ENCODE measurements at regions not wholly inside any gene's neighbourhood (a gene's known extent, or its start where the extent isn't known, plus 50 kb on each side); places are given as distances from the start of the nearest gene placed in this dataset.

DNA sequence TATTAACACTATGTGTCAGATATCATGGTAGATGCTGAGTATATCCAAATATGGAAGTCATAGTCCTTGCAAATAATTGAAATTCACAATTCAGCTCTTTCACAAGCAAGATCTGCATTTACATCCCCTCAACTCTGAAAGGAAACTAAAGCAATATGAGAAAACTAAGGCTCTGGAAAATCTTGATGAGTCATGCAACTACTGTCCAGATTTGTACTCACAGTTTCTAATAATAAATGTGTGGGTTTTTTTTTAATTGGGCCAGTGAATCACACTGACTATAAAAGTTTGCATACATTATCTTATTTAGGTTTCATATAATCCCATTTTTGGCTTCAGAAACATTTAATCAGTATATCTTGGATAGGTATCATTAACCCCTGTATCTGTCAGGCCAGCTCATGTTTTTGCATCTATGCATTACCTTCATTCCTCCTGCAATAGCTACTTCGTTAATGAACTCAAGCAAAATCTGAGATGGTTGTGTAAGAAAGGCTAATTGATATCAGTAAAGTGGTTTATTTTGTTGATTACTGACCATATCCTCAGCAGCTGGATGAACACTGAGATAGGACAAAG is 58.7 kb upstream of the PRR16 start:
- TF ChIP-seq, protein P1, sequence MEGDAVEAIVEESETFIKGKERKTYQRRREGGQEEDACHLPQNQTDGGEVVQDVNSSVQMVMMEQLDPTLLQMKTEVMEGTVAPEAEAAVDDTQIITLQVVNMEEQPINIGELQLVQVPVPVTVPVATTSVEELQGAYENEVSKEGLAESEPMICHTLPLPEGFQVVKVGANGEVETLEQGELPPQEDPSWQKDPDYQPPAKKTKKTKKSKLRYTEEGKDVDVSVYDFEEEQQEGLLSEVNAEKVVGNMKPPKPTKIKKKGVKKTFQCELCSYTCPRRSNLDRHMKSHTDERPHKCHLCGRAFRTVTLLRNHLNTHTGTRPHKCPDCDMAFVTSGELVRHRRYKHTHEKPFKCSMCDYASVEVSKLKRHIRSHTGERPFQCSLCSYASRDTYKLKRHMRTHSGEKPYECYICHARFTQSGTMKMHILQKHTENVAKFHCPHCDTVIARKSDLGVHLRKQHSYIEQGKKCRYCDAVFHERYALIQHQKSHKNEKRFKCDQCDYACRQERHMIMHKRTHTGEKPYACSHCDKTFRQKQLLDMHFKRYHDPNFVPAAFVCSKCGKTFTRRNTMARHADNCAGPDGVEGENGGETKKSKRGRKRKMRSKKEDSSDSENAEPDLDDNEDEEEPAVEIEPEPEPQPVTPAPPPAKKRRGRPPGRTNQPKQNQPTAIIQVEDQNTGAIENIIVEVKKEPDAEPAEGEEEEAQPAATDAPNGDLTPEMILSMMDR (IDR thresholded peaks at IDR 0.05), result no peak
- no peak for TF ChIP-seq EP300 (IDR thresholded peaks at IDR 0.05)
- TF ChIP-seq POLR2A (IDR thresholded peaks at IDR 0.05), result no peak
- no peak for TF ChIP-seq POLR2AphosphoS5 (IDR thresholded peaks at IDR 0.05)
- Histone ChIP-seq H3K27ac (peak overlapping the region in 1 of 4 donors; percentile 6), H3K27me3 (no peaks in the 10 kb centered on the region), H3K4me1 (peaks cover 0 to 12% (median 5%) of the 10 kb centered on the region in 4 donors), H3K36me3 (no peaks in the 10 kb centered on the region), H3K4me3 (no peak overlapping the region), H3K9me3 (peaks cover 0 to 1% (median 0%) of the 10 kb centered on the region in 4 donors)
- DNase-seq, result no peak
- intact Hi-C loops (cut with DNase I), result no loop called here
- WGBS, 2 donors, result 53 to 65% methylated on average over 1 of the region's 1 CpG

- H3K4me3 ChIP-seq, result no peak overlapping the region
- no peaks in the 10 kb centered on the region for H3K36me3 ChIP-seq
- H3K4me1 ChIP-seq, result peaks cover 0 to 12% (median 5%) of the 10 kb centered on the region in 4 donors
- no peaks in the 10 kb centered on the region for H3K9me3 ChIP-seq
- intact Hi-C loops (cut with DNase I), result no loop called here
- TF ChIP-seq EP300 (IDR thresholded peaks at IDR 0.05) (no peak), POLR2A (IDR thresholded peaks at IDR 0.05) (no peak), POLR2AphosphoS5 (IDR thresholded peaks at IDR 0.05) (no peak)
- TF ChIP-seq, protein P1 (IDR thresholded peaks at IDR 0.05), result no peak
- H3K27ac ChIP-seq, result no peak overlapping the region
- H3K27me3 ChIP-seq, result no peaks in the 10 kb centered on the region
- DNase-seq, result no peak
Measured at GRCh38 chr5:120405923-120406322, 58.2 kb upstream of the PRR16 start.

GRCh38 chr5:120413686-120414085 is 50.4 kb upstream of the PRR16 start:
- Histone ChIP-seq H3K36me3 (no peaks in the 10 kb centered on the region), H3K4me1 (no peaks in the 10 kb centered on the region), H3K27me3 (no peaks in the 10 kb centered on the region), H3K4me3 (no peak overlapping the region), H3K27ac (no peak overlapping the region), H3K9me3 (no peaks in the 10 kb centered on the region)
- intact Hi-C loops (cut with DNase I), result no loop called here
- no peak for DNase-seq
- 75 to 84% methylated on average over 3 of the region's 3 CpGs for WGBS, 2 donors
- TF ChIP-seq POLR2A (IDR thresholded peaks at IDR 0.05) (no peak), POLR2AphosphoS5 (IDR thresholded peaks at IDR 0.05) (no peak), EP300 (IDR thresholded peaks at IDR 0.05) (no peak)
- TF ChIP-seq, protein P1 (IDR thresholded peaks at IDR 0.05), result no peak

Small RNA genes lying in the stretch of these regions (small RNA-seq; reads per million reads assigned to genes)
- 0 reads per million in 3 donors for gene RNU6-718P

Measured in sigmoid colon (tissue), 6 donors.